ENCODE measurements at regions not wholly inside any gene's neighbourhood (a gene's known extent, or its start where the extent isn't known, plus 50 kb on each side); places are given as distances from the start of the nearest gene placed in this dataset.

DNA sequence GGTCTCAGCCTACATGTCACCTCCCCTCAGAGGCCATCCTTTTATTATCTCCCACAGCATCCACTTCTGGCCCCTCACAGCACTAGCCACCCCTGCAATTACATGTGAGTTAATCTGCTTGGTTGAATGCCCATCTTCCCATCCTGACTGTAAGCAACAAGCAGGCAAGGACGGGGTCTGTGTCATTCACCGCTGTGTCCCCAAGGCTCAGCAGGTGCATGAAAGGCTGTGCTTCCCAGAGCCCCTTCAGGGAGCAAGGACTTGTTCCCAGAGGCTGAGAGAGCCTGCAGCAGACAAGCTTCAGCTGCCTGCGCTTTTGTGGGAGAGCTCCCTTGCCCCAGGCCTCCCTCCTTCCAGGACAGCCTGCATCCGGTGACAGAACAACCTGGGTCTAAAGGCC lies 172.7 kb upstream of the GSC start:
- Histone ChIP-seq H3K4me3 (no peak overlapping the region), H3K9ac (ENCODE audit: control insufficient read depth, insufficient read depth, low read length) (no peak overlapping the region), H3K79me2 (ENCODE audit: control insufficient read depth, insufficient read depth, low read length) (no peaks in the 10 kb centered on the region), H4K20me1 (ENCODE audit: control insufficient read depth, insufficient read depth) (no peaks in the 10 kb centered on the region), H3K27me3 (replicated peaks in 1 of 2; ENCODE audit: control insufficient read depth in 2 of 2, insufficient read depth in 2 of 2, low read length in 1 of 2) (no peaks in the 10 kb centered on the region; a peak in 1 of 4 replicates), H3K27ac (ENCODE audit: control insufficient read depth, insufficient read depth) (no peak overlapping the region), H3K9me3 (replicated peaks; ENCODE audit: control insufficient read depth, insufficient read depth, low read length) (no peaks in the 10 kb centered on the region), H2AFZ (ENCODE audit: control insufficient read depth, low read depth, low read length) (no peak overlapping the region), H3K4me1 (ENCODE audit: control insufficient read depth, insufficient read depth, low read length) (no peaks in the 10 kb centered on the region), H3K4me2 (ENCODE audit: control insufficient read depth, insufficient read depth) (no peak overlapping the region), H3K36me3 (ENCODE audit: control insufficient read depth in 2 of 2, insufficient read depth in 2 of 2, low read length in 1 of 2) (no peaks in the 10 kb centered on the region)
- in situ Hi-C loops (cut with MboI) (no loop called here), intact Hi-C loops (cut with micrococcal nuclease; ENCODE audit: unreplicated experiment) (no loop called here)
- ChIA-PET RAD21 (ENCODE audit: unreplicated experiment) (no interaction called here), POLR2A (no interaction called here), SMC1A (ENCODE audit: uncharacterized antibody, unreplicated experiment) (no interaction called here), CTCF (interaction anchor here (1.0 kb wide), 1 partner anchor 218 kb away, joined by 3 read pairs; no protein-coding TSS in a partner anchor)
- TF ChIP-seq, protein P1, sequence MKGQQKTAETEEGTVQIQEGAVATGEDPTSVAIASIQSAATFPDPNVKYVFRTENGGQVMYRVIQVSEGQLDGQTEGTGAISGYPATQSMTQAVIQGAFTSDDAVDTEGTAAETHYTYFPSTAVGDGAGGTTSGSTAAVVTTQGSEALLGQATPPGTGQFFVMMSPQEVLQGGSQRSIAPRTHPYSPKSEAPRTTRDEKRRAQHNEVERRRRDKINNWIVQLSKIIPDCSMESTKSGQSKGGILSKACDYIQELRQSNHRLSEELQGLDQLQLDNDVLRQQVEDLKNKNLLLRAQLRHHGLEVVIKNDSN (IDR thresholded peaks at IDR 0.05; ENCODE audit: borderline replicate concordance, extremely low read length, insufficient read depth, low read depth, low read length): no peak
- TF ChIP-seq CHD2 (IDR thresholded peaks at IDR 0.05; ENCODE audit: borderline replicate concordance, low read depth, low read length): no peak
- TF ChIP-seq SREBF2 (IDR thresholded peaks at IDR 0.05; ENCODE audit: low read length): no peak
- TF ChIP-seq, protein P2, sequence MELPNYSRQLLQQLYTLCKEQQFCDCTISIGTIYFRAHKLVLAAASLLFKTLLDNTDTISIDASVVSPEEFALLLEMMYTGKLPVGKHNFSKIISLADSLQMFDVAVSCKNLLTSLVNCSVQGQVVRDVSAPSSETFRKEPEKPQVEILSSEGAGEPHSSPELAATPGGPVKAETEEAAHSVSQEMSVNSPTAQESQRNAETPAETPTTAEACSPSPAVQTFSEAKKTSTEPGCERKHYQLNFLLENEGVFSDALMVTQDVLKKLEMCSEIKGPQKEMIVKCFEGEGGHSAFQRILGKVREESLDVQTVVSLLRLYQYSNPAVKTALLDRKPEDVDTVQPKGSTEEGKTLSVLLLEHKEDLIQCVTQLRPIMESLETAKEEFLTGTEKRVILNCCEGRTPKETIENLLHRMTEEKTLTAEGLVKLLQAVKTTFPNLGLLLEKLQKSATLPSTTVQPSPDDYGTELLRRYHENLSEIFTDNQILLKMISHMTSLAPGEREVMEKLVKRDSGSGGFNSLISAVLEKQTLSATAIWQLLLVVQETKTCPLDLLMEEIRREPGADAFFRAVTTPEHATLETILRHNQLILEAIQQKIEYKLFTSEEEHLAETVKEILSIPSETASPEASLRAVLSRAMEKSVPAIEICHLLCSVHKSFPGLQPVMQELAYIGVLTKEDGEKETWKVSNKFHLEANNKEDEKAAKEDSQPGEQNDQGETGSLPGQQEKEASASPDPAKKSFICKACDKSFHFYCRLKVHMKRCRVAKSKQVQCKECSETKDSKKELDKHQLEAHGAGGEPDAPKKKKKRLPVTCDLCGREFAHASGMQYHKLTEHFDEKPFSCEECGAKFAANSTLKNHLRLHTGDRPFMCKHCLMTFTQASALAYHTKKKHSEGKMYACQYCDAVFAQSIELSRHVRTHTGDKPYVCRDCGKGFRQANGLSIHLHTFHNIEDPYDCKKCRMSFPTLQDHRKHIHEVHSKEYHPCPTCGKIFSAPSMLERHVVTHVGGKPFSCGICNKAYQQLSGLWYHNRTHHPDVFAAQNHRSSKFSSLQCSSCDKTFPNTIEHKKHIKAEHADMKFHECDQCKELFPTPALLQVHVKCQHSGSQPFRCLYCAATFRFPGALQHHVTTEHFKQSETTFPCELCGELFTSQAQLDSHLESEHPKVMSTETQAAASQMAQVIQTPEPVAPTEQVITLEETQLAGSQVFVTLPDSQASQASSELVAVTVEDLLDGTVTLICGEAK (IDR thresholded peaks at IDR 0.05; ENCODE audit: borderline replicate concordance): no peak
- TF ChIP-seq CHD4 (IDR thresholded peaks at IDR 0.05): no peak
- no peak for TF ChIP-seq BHLHE40 (IDR thresholded peaks at IDR 0.05; ENCODE audit: borderline replicate concordance in 1 of 2, low read depth in 2 of 2, low read length in 1 of 2)
- TF ChIP-seq BCL11A (IDR thresholded peaks at IDR 0.05; ENCODE audit: low read depth, low read length): no peak
- TF ChIP-seq ZBED1 (IDR thresholded peaks at IDR 0.05; ENCODE audit: borderline replicate concordance): no peak
- TF ChIP-seq, protein P3, sequence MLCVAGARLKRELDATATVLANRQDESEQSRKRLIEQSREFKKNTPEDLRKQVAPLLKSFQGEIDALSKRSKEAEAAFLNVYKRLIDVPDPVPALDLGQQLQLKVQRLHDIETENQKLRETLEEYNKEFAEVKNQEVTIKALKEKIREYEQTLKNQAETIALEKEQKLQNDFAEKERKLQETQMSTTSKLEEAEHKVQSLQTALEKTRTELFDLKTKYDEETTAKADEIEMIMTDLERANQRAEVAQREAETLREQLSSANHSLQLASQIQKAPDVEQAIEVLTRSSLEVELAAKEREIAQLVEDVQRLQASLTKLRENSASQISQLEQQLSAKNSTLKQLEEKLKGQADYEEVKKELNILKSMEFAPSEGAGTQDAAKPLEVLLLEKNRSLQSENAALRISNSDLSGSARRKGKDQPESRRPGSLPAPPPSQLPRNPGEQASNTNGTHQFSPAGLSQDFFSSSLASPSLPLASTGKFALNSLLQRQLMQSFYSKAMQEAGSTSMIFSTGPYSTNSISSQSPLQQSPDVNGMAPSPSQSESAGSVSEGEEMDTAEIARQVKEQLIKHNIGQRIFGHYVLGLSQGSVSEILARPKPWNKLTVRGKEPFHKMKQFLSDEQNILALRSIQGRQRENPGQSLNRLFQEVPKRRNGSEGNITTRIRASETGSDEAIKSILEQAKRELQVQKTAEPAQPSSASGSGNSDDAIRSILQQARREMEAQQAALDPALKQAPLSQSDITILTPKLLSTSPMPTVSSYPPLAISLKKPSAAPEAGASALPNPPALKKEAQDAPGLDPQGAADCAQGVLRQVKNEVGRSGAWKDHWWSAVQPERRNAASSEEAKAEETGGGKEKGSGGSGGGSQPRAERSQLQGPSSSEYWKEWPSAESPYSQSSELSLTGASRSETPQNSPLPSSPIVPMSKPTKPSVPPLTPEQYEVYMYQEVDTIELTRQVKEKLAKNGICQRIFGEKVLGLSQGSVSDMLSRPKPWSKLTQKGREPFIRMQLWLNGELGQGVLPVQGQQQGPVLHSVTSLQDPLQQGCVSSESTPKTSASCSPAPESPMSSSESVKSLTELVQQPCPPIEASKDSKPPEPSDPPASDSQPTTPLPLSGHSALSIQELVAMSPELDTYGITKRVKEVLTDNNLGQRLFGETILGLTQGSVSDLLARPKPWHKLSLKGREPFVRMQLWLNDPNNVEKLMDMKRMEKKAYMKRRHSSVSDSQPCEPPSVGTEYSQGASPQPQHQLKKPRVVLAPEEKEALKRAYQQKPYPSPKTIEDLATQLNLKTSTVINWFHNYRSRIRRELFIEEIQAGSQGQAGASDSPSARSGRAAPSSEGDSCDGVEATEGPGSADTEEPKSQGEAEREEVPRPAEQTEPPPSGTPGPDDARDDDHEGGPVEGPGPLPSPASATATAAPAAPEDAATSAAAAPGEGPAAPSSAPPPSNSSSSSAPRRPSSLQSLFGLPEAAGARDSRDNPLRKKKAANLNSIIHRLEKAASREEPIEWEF (IDR thresholded peaks at IDR 0.05; ENCODE audit: insufficient replicate concordance, low read depth, low read length): no peak
- TF ChIP-seq, protein P4, sequence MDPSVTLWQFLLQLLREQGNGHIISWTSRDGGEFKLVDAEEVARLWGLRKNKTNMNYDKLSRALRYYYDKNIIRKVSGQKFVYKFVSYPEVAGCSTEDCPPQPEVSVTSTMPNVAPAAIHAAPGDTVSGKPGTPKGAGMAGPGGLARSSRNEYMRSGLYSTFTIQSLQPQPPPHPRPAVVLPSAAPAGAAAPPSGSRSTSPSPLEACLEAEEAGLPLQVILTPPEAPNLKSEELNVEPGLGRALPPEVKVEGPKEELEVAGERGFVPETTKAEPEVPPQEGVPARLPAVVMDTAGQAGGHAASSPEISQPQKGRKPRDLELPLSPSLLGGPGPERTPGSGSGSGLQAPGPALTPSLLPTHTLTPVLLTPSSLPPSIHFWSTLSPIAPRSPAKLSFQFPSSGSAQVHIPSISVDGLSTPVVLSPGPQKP (IDR thresholded peaks at IDR 0.05; ENCODE audit: low read depth, low read length): no peak
- no peak for TF ChIP-seq CBX5 (IDR thresholded peaks at IDR 0.05; ENCODE audit: low read depth)
- FAIRE-seq (no peak), ATAC-seq (no peak), DNase-seq (ENCODE audit: low read depth, low spot score) (no peak)
- whole genome bisulfite sequencing (ENCODE audit: insufficient coverage, insufficient replicate concordance, low lambda C conversion rate, missing lambda C conversion rate): 9% methylated on average over 4 of the region's 4 CpGs
- no TSS peak for BruUV-seq (replicated peaks)

All from GM12878 (cell line).